CD4-positive, alpha-beta T cell (primary cell): ENCODE measurements at regions not wholly inside any gene's neighbourhood (a gene's known extent, or its start where the extent isn't known, plus 50 kb on each side); places are given as distances from the start of the nearest gene placed in this dataset.
A peak's percentile ranks its signal among the peaks of the same experiment; 100 is the strongest.

Experiments used
- ATAC-seq: fragments of 200-7000 bp; cut with Tn5 transposase; one replicate; pipeline ENCODE4 v1.10.0; 2022; ENCODE audit warnings: mild to moderate bottlenecking; ENCODE audit not compliant: poor library complexity
- CTCF ChIA-PET: fragments of 350-600 bp; sonication (Branson Sonifier 250); formaldehyde crosslinking; loops from one replicate; lab custom pipeline; 2021; ENCODE audit warnings: antibody characterized with exemption, inconsistent platforms; lab: Charles Lee
- POLR2A ChIA-PET: fragments of 350-600 bp; sonication (Branson Sonifier 250); formaldehyde crosslinking; loops from one replicate; lab custom pipeline; 2021; ENCODE audit warnings: antibody characterized with exemption, inconsistent platforms; lab: Charles Lee
- DNase-seq, 14 experiments: peaks; one replicate each; pipeline ENCODE4 v3.0.0-alpha.2; 2013 to 2020; ENCODE audit warnings: mixed read lengths in 2 of 14
- H3K27ac ChIP-seq, 2 donors: one replicate each; pipeline versions ENCODE4 v1.5.1 to v1.7.0; 2013; ENCODE audit warnings: low read length in 2 of 2, low read depth in 1 of 2, mild to moderate bottlenecking in 1 of 2
- H3K27me3 ChIP-seq, 2 experiments: 1 replicate in 1 of 2; 2 replicates in 1 of 2; pipeline versions ENCODE4 v1.6.1 to v1.7.0; 2013; ENCODE audit warnings: low read length in 2 of 2, control low read depth in 1 of 2, mild to moderate bottlenecking in 1 of 2, moderate library complexity in 1 of 2; ENCODE audit not compliant: insufficient read depth in 2 of 2, control insufficient read depth in 1 of 2
- H3K36me3 ChIP-seq: one replicate; pipeline ENCODE4 v1.6.1; 2013; ENCODE audit warnings: low read length, control low read depth; ENCODE audit not compliant: insufficient read depth
- H3K4me1 ChIP-seq: one replicate; pipeline ENCODE4 v1.6.1; 2013; ENCODE audit warnings: low read length, control low read depth; ENCODE audit not compliant: insufficient read depth
- H3K4me3 ChIP-seq: one replicate; pipeline ENCODE4 v1.5.1; 2013; ENCODE audit warnings: mild to moderate bottlenecking, low read length, moderate library complexity
- H3K9me3 ChIP-seq, 2 experiments: 1 replicate in 1 of 2; 2 replicates in 1 of 2; pipeline versions ENCODE4 v1.6.1 to v1.7.0; 2013; ENCODE audit warnings: low read length in 2 of 2, mild to moderate bottlenecking in 2 of 2, control low read depth in 1 of 2, moderate library complexity in 1 of 2; ENCODE audit not compliant: control insufficient read depth in 1 of 2, insufficient read depth in 1 of 2
- H3K27ac Mint-ChIP-seq: one replicate; pipeline ENCODE4 v1.8.0; 2020; ENCODE audit warnings: mixed read lengths
- H3K27me3 Mint-ChIP-seq: one replicate; pipeline ENCODE4 v1.8.0; 2021; ENCODE audit warnings: mixed read lengths
- H3K36me3 Mint-ChIP-seq: one replicate; pipeline ENCODE4 v1.8.0; 2021; ENCODE audit warnings: low read depth, mixed read lengths
- H3K4me1 Mint-ChIP-seq: one replicate; pipeline ENCODE4 v1.8.0; 2021; ENCODE audit warnings: low read depth, mixed read lengths
- H3K4me3 Mint-ChIP-seq: one replicate; pipeline ENCODE4 v1.8.0; 2020; ENCODE audit warnings: mild to moderate bottlenecking, mixed read lengths
- H3K9me3 Mint-ChIP-seq: one replicate; pipeline ENCODE4 v1.8.0; 2020; ENCODE audit warnings: mixed read lengths
- intact Hi-C, 2 experiments: fragments of 100-400 bp; cut with DNase I in 1 of 2; cut with micrococcal nuclease in 1 of 2; formaldehyde crosslinking; loops; one replicate each; pipeline versions ENCODE4 v1.15.1 to v1.9.0; 2023 to 2025; cut with DNase I, micrococcal nuclease
- TF ChIP-seq, protein P1 (sequence below): fragments of 200-600 bp; IDR thresholded peaks from one replicate; pipeline ENCODE4 v1.8.0; 2022; ENCODE audit warnings: antibody characterized with exemption, mild to moderate bottlenecking

DNA sequence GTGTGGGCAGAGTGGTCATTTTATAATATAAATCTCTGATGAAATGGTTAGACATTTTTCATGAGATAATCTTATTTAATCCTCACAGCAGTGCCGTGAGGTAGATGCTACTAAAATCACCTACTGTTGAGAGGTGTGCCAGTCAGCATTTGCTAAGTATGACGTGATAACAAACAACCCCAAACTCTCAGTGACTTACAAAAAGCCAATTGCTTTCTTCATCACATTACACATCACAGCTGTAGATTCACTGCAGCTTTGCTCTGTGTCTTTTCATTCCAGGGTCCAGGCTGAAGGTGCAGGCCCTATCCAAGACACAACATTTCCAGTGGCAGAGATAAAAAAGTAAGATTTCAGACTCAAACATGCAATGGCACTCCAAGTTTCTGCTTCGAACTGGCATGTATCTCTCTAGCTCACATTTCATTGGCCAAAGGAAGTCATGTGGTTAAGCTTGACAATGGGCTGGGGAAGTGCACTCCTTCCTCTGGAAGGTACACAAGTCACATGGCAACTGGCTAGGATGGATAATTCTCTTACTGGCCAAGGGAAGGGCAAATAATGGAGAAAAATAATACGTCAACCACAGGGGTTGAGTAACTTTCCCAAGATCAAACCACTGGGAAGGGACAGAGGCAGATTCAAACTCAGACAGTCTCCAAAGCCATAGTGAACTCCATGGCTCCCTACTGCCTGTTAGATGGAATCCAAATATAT lies 69.5 kb upstream of the EPB41L1 start:
- ATAC-seq (no peak), DNase-seq (no peak)
- TF ChIP-seq, protein P1, sequence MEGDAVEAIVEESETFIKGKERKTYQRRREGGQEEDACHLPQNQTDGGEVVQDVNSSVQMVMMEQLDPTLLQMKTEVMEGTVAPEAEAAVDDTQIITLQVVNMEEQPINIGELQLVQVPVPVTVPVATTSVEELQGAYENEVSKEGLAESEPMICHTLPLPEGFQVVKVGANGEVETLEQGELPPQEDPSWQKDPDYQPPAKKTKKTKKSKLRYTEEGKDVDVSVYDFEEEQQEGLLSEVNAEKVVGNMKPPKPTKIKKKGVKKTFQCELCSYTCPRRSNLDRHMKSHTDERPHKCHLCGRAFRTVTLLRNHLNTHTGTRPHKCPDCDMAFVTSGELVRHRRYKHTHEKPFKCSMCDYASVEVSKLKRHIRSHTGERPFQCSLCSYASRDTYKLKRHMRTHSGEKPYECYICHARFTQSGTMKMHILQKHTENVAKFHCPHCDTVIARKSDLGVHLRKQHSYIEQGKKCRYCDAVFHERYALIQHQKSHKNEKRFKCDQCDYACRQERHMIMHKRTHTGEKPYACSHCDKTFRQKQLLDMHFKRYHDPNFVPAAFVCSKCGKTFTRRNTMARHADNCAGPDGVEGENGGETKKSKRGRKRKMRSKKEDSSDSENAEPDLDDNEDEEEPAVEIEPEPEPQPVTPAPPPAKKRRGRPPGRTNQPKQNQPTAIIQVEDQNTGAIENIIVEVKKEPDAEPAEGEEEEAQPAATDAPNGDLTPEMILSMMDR, result no peak
- Histone ChIP-seq H3K36me3 (no peaks in the 10 kb centered on the region), H3K27me3 (peaks cover 16 to 24% of the 10 kb centered on the region in 2 experiments), H3K4me3 (no peak overlapping the region), H3K4me1 (no peaks in the 10 kb centered on the region), H3K9me3 (no peaks in the 10 kb centered on the region), H3K27ac (no peak overlapping the region)
- Mint-ChIP-seq H3K36me3 (no peaks in the 10 kb centered on the region), H3K27ac (no peak overlapping the region), H3K27me3 (peaks cover 38% of the 10 kb centered on the region), H3K4me3 (no peak overlapping the region), H3K4me1 (no peaks in the 10 kb centered on the region), H3K9me3 (no peaks in the 10 kb centered on the region)
- CTCF ChIA-PET, result no interaction called here
- POLR2A ChIA-PET, result no interaction called here
- intact Hi-C loops, result no loop called here

DNA sequence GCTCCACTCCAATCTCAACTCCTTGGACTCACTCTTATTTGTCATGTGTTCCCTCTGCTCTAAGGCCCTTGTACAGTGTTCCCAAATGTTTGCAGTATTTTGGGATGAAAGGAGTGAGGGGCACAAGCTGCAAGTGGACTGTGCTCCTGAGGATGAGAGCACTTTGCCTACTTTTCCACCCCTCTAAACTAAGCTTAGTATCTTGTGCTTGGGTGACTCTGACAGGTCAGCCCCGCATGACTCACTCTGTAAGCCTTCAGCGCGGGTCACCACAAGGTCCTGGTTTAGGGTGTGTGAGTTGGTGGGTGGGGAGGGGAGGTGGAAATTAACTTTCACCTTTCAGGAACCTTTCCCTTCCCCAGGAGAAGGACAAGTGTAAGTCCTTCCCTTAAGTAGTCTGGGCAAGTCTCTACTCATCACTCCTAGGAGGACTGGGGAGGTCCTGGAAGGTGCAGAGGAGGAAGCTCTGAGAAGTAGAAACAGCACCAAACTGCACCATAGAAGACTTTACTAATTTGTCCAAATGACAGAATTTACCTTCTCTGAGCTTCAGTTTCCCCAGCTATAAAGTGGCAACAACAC lies 68.8 kb upstream of the EPB41L1 start:
- ChIA-PET CTCF (no interaction called here), POLR2A (no interaction called here)
- Mint-ChIP-seq H3K27ac (no peak overlapping the region), H3K36me3 (no peaks in the 10 kb centered on the region), H3K9me3 (no peaks in the 10 kb centered on the region), H3K27me3 (peaks cover 44% of the 10 kb centered on the region), H3K4me1 (no peaks in the 10 kb centered on the region), H3K4me3 (no peak overlapping the region)
- intact Hi-C loops, result no loop called here
- peaks cover 22 to 31% of the 10 kb centered on the region in 2 experiments for H3K27me3 ChIP-seq
- ATAC-seq (no peak), DNase-seq (peak in 2 of 14 experiments; percentile 26 to 45)
- TF ChIP-seq, protein P1, result no peak
- H3K4me1 ChIP-seq, result no peaks in the 10 kb centered on the region
- H3K4me3 ChIP-seq, result no peak overlapping the region
- H3K36me3 ChIP-seq, result no peaks in the 10 kb centered on the region
- no peaks in the 10 kb centered on the region for H3K9me3 ChIP-seq
- no peak overlapping the region for H3K27ac ChIP-seq

DNA sequence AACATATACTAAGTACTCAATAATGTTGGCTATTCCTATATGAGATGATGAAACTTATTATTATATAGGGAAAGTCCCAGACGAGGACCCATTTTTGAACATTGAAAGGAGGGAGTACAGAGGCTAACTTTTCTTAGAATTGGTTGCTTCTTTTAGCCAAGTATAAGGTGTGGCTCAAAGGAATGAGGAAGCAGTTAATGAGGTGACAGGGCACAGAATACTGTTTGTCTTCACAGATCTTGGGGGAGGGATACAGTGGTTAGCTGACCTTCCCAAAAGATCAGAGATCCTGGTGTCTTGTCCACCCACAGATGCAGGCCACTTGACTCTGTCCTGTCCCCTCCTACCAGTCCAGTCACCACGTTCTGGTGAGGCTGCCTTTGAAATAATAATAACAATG lies 67.8 kb upstream of the EPB41L1 start:
- H3K4me3 Mint-ChIP-seq, result no peak overlapping the region
- CTCF ChIA-PET, result interaction anchor here (0.8 kb wide), 1 partner anchor 10 kb away, joined by 3 read pairs; no protein-coding TSS in a partner anchor
- H3K4me1 Mint-ChIP-seq, result peaks cover 4% of the 10 kb centered on the region
- Histone ChIP-seq H3K36me3 (no peaks in the 10 kb centered on the region), H3K4me3 (no peak overlapping the region), H3K27me3 (peaks cover 29 to 41% of the 10 kb centered on the region in 2 experiments), H3K27ac (no peak overlapping the region), H3K4me1 (peaks cover 2% of the 10 kb centered on the region), H3K9me3 (peaks cover 0 to under 1% of the 10 kb centered on the region in 2 experiments)
- no peaks in the 10 kb centered on the region for H3K36me3 Mint-ChIP-seq
- POLR2A ChIA-PET, result no interaction called here
- peaks cover 54% of the 10 kb centered on the region for H3K27me3 Mint-ChIP-seq
- no peak overlapping the region for H3K27ac Mint-ChIP-seq
- ATAC-seq (no peak), DNase-seq (no peak)
- TF ChIP-seq, protein P1, result no peak
- no peaks in the 10 kb centered on the region for H3K9me3 Mint-ChIP-seq
- intact Hi-C loops, result no loop called here
